GM21367 (cell line): ENCODE measurements at regions not wholly inside any gene's neighbourhood (a gene's known extent, or its start where the extent isn't known, plus 50 kb on each side); places are given as distances from the start of the nearest gene placed in this dataset.
"Not testable (repeated sequence)": the region's sequence is repeated elsewhere in the genome, so short reads cannot be mapped to it uniquely, and the experiment has no call there.

Experiments used
- ATAC-seq: cut with Tn5 transposase; IDR thresholded peaks from one replicate; pipeline ENCODE4 v1.9.1; 2021; ENCODE audit not compliant: unreplicated experiment

GRCh38 chr3:110579840-110580550 lies 491.6 kb upstream of the NECTIN3 start:
- ATAC-seq = no peak

GRCh38 chr3:110583373-110583935 lies 488.2 kb upstream of the NECTIN3 start:
- ATAC-seq = no peak

GRCh38 chr3:110588906-110589305 lies 482.7 kb upstream of the NECTIN3 start:
- no peak for ATAC-seq

GRCh38 chr3:110589341-110589740 lies 482.3 kb upstream of the NECTIN3 start:
- ATAC-seq = no peak

- ATAC-seq = no peak
Measured at GRCh38 chr3:110593749-110594148, 477.9 kb upstream of the NECTIN3 start.

- ATAC-seq = no peak
Measured at GRCh38 chr3:110598847-110599490, 472.6 kb upstream of the NECTIN3 start.

GRCh38 chr3:110608566-110608965 lies 463.1 kb upstream of the NECTIN3 start:
- ATAC-seq = no peak

- no peak for ATAC-seq
Measured at GRCh38 chr3:110612045-110612444, 459.6 kb upstream of the NECTIN3 start.

- no peak for ATAC-seq
Measured at GRCh38 chr3:110614186-110614585, 457.4 kb upstream of the NECTIN3 start.

- no peak for ATAC-seq
Measured at GRCh38 chr3:110615454-110615853, 456.2 kb upstream of the NECTIN3 start.

- no peak for ATAC-seq
Measured at GRCh38 chr3:110618512-110619226, 452.9 kb upstream of the NECTIN3 start.

GRCh38 chr3:110620118-110620517 lies 451.5 kb upstream of the NECTIN3 start:
- no peak for ATAC-seq

- ATAC-seq = no peak
Measured at GRCh38 chr3:110623571-110623970, 448.0 kb upstream of the NECTIN3 start.

- ATAC-seq = no peak
Measured at GRCh38 chr3:110624576-110624975, 447.0 kb upstream of the NECTIN3 start.

- no peak for ATAC-seq
Measured at GRCh38 chr3:110625201-110625747, 446.3 kb upstream of the NECTIN3 start.

- not testable (repeated sequence) for ATAC-seq
Measured at GRCh38 chr3:110626652-110627111, 444.9 kb upstream of the NECTIN3 start.

- no peak for ATAC-seq
Measured at GRCh38 chr3:110628650-110629301, 442.8 kb upstream of the NECTIN3 start.

GRCh38 chr3:110629917-110630316 lies 441.7 kb upstream of the NECTIN3 start:
- no peak for ATAC-seq

- no peak for ATAC-seq
Measured at GRCh38 chr3:110644203-110644602, 427.4 kb upstream of the NECTIN3 start.

GRCh38 chr3:110646055-110646454 lies 425.6 kb upstream of the NECTIN3 start:
- no peak for ATAC-seq

GRCh38 chr3:110646496-110646895 lies 425.1 kb upstream of the NECTIN3 start:
- ATAC-seq = no peak
